ENCODE measurements at regions not wholly inside any gene's neighbourhood (a gene's known extent, or its start where the extent isn't known, plus 50 kb on each side); places are given as distances from the start of the nearest gene placed in this dataset.
"Not testable (repeated sequence)": the region's sequence is repeated elsewhere in the genome, so short reads cannot be mapped to it uniquely, and the experiment has no call there.

GRCh38 chr7:65193334-65194058 is 180.2 kb upstream of the ZNF92 start:
- not testable (repeated sequence) for TF ChIP-seq TCF7 (CRISPR knock-in tag; IDR thresholded peaks at IDR 0.05; ENCODE audit: low read depth)
- TF ChIP-seq, protein P1, sequence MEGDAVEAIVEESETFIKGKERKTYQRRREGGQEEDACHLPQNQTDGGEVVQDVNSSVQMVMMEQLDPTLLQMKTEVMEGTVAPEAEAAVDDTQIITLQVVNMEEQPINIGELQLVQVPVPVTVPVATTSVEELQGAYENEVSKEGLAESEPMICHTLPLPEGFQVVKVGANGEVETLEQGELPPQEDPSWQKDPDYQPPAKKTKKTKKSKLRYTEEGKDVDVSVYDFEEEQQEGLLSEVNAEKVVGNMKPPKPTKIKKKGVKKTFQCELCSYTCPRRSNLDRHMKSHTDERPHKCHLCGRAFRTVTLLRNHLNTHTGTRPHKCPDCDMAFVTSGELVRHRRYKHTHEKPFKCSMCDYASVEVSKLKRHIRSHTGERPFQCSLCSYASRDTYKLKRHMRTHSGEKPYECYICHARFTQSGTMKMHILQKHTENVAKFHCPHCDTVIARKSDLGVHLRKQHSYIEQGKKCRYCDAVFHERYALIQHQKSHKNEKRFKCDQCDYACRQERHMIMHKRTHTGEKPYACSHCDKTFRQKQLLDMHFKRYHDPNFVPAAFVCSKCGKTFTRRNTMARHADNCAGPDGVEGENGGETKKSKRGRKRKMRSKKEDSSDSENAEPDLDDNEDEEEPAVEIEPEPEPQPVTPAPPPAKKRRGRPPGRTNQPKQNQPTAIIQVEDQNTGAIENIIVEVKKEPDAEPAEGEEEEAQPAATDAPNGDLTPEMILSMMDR (IDR thresholded peaks at IDR 0.05), result not testable (repeated sequence)

Measured in WTC11 (cell line).